Kidney (tissue), 13 donors: ENCODE measurements at regions not wholly inside any gene's neighbourhood (a gene's known extent, or its start where the extent isn't known, plus 50 kb on each side); places are given as distances from the start of the nearest gene placed in this dataset.

Experiments
- DNase-seq, 5 donors: peaks; one replicate each; pipeline ENCODE4 v3.0.0-alpha.2; 2013 to 2020
- FAIRE-seq: peaks from 2 replicates; lab custom pipeline; 2012; peaks lifted over from hg19 to GRCh38; lab: Jason Lieb, UNC
- H3K27ac ChIP-seq, 2 donors: one replicate each; pipeline ENCODE4 v1.7.0; 2013; ENCODE audit warnings: low read depth in 2 of 2, low read length in 2 of 2, inconsistent platforms in 1 of 2
- H3K27me3 ChIP-seq: one replicate; pipeline ENCODE4 v1.7.1; 2013; ENCODE audit warnings: low read length, inconsistent platforms; ENCODE audit not compliant: control insufficient read depth, insufficient read depth
- H3K36me3 ChIP-seq, 3 donors: one replicate each; pipeline versions ENCODE4 v1.7.0 to v1.7.1; 2013; ENCODE audit warnings: low read length in 3 of 3, control low read depth in 1 of 3, inconsistent platforms in 1 of 3; ENCODE audit not compliant: insufficient read depth in 3 of 3, control insufficient read depth in 2 of 3
- H3K4me1 ChIP-seq, 3 donors: one replicate each; pipeline versions ENCODE4 v1.7.0 to v1.7.1; 2013; ENCODE audit warnings: low read length in 3 of 3, inconsistent platforms in 1 of 3, low read depth in 1 of 3; ENCODE audit not compliant: control insufficient read depth in 2 of 3, insufficient read depth in 2 of 3
- H3K4me3 ChIP-seq, 3 donors: one replicate each; pipeline versions ENCODE4 v1.7.0 to v1.8.1; 2013; ENCODE audit warnings: low read length in 3 of 3, control low read depth in 1 of 3, inconsistent platforms in 1 of 3
- H3K9ac ChIP-seq, 3 donors: one replicate each; pipeline versions ENCODE4 v1.7.0 to v1.7.1; 2013; ENCODE audit warnings: low read length in 3 of 3, control low read depth in 1 of 3, inconsistent platforms in 1 of 3
- H3K9me3 ChIP-seq, 3 donors: one replicate each; pipeline versions ENCODE4 v1.7.0 to v1.7.1; 2013; ENCODE audit warnings: low read length in 3 of 3, control low read depth in 1 of 3, inconsistent platforms in 1 of 3; ENCODE audit not compliant: control insufficient read depth in 2 of 3, insufficient read depth in 1 of 3
- intact Hi-C: fragments of 100-400 bp; cut with DNase I; formaldehyde crosslinking; loops from one replicate; pipeline ENCODE4 v1.11.1; 2022
- TF ChIP-seq, protein P1 (sequence below): IDR thresholded peaks from 3 replicates; pipeline ENCODE4 v1.5.1; 2012; ENCODE audit warnings: mild to moderate bottlenecking, moderate library complexity, borderline replicate concordance; ENCODE audit not compliant: insufficient read depth; ENCODE audit errors: extremely low read depth
- donor health status: control.
- donor health status: control.
- donor health status: control.
- donor health status: control.
- donor health status: control.
- donor health status: DM: yes; HTN: yes; CAD: no.
- donor health status: Normal renal cell carcinoma (clear cell type).

DNA sequence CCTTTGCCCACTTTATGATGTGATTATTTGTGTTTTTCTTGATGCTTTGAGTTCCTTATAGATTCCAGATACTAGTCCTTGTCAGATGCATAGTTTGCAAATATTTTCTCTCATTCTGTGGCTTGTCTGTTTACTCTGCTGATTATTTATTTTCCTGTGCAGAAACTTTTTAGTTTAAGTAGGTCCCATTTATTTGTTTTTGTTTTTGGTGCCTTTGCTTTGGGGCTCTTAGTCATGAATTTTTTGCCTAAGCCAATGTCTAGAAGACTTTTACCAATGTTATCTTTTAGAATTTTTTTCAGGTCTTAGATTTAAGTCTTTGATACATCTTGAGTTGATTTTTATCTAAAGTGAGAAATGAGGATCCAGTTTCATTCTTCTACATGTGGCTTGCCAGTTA lies 667.3 kb downstream of the SLC16A7 start:
- H3K9ac ChIP-seq: no peak overlapping the region
- intact Hi-C loops: no loop called here
- no peak for FAIRE-seq
- no peaks in the 10 kb centered on the region for H3K4me1 ChIP-seq
- H3K36me3 ChIP-seq: no peaks in the 10 kb centered on the region
- H3K9me3 ChIP-seq: no peaks in the 10 kb centered on the region
- H3K27ac ChIP-seq: no peak overlapping the region
- no peaks in the 10 kb centered on the region for H3K27me3 ChIP-seq
- TF ChIP-seq, protein P1, sequence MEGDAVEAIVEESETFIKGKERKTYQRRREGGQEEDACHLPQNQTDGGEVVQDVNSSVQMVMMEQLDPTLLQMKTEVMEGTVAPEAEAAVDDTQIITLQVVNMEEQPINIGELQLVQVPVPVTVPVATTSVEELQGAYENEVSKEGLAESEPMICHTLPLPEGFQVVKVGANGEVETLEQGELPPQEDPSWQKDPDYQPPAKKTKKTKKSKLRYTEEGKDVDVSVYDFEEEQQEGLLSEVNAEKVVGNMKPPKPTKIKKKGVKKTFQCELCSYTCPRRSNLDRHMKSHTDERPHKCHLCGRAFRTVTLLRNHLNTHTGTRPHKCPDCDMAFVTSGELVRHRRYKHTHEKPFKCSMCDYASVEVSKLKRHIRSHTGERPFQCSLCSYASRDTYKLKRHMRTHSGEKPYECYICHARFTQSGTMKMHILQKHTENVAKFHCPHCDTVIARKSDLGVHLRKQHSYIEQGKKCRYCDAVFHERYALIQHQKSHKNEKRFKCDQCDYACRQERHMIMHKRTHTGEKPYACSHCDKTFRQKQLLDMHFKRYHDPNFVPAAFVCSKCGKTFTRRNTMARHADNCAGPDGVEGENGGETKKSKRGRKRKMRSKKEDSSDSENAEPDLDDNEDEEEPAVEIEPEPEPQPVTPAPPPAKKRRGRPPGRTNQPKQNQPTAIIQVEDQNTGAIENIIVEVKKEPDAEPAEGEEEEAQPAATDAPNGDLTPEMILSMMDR: no peak
- no peak for DNase-seq
- H3K4me3 ChIP-seq: no peak overlapping the region

GRCh38 chr12:60263836-60264493 lies 668.1 kb downstream of the SLC16A7 start:
- Histone ChIP-seq H3K4me3 (no peak overlapping the region), H3K9me3 (no peaks in the 10 kb centered on the region), H3K36me3 (no peaks in the 10 kb centered on the region), H3K4me1 (no peaks in the 10 kb centered on the region), H3K27ac (no peak overlapping the region), H3K27me3 (no peaks in the 10 kb centered on the region), H3K9ac (no peak overlapping the region)
- TF ChIP-seq, protein P1: no peak
- intact Hi-C loops: no loop called here
- DNase-seq (no peak), FAIRE-seq (no peak)

GRCh38 chr12:60265741-60266140 lies 669.9 kb downstream of the SLC16A7 start:
- no peak for DNase-seq
- no peak for FAIRE-seq
- no peaks in the 10 kb centered on the region for H3K36me3 ChIP-seq
- H3K4me1 ChIP-seq: no peaks in the 10 kb centered on the region
- no peak overlapping the region for H3K4me3 ChIP-seq
- H3K9ac ChIP-seq: no peak overlapping the region
- H3K27ac ChIP-seq: no peak overlapping the region
- TF ChIP-seq, protein P1: no peak
- intact Hi-C loops: no loop called here
- H3K27me3 ChIP-seq: no peaks in the 10 kb centered on the region
- H3K9me3 ChIP-seq: no peaks in the 10 kb centered on the region

- TF ChIP-seq, protein P1: no peak
- H3K4me3 ChIP-seq: no peak overlapping the region
- H3K9ac ChIP-seq: no peak overlapping the region
- FAIRE-seq: no peak
- DNase-seq: no peak
- H3K9me3 ChIP-seq: no peaks in the 10 kb centered on the region
- no peaks in the 10 kb centered on the region for H3K4me1 ChIP-seq
- H3K36me3 ChIP-seq: no peaks in the 10 kb centered on the region
- intact Hi-C loops: no loop called here
- H3K27ac ChIP-seq: no peak overlapping the region
- H3K27me3 ChIP-seq: no peaks in the 10 kb centered on the region
These were observed 670.6 kb downstream of the SLC16A7 start for GRCh38 chr12:60266381-60266852.
